MCF 10A (cell line): ENCODE measurements at regions not wholly inside any gene's neighbourhood (a gene's known extent, or its start where the extent isn't known, plus 50 kb on each side); places are given as distances from the start of the nearest gene placed in this dataset.

Experiments used
- BruUV-seq: library from RNA; stranded (reverse); fragments of 400-500 nt; replicated peaks from 2 replicates; lab custom pipeline; 2021; lab: Mats Ljungman, UMichigan
- CTCF ChIA-PET: fragments of 300-600 bp; sonication (Branson Sonifier 250); formaldehyde crosslinking; extraction: SDS; loops from one replicate; lab custom pipeline; 2021; ENCODE audit warnings: antibody characterized with exemption, inconsistent platforms; lab: Yijun Ruan, JAX
- POLR2A ChIA-PET: fragments of 300-600, 350-650 bp; sonication (Branson Sonifier 250); formaldehyde crosslinking; extraction: SDS; loops from one replicate; lab custom pipeline; 2020; ENCODE audit warnings: antibody characterized with exemption, inconsistent platforms; lab: Yijun Ruan, JAX
- DNase-seq: peaks from one replicate; pipeline ENCODE4 v3.0.0-alpha.2; 2018; ENCODE audit not compliant: unreplicated experiment
- H3K27ac Mint-ChIP-seq: one replicate; pipeline ENCODE4 v1.8.0; 2022; ENCODE audit warnings: mild to moderate bottlenecking, low read depth, mixed read lengths; ENCODE audit not compliant: unreplicated experiment
- H3K27me3 Mint-ChIP-seq: one replicate; pipeline ENCODE4 v1.8.0; 2022; ENCODE audit warnings: mixed read lengths; ENCODE audit not compliant: insufficient read depth, unreplicated experiment
- H3K36me3 Mint-ChIP-seq: one replicate; pipeline ENCODE4 v1.8.0; 2022; ENCODE audit warnings: mild to moderate bottlenecking, moderate library complexity, mixed read lengths; ENCODE audit not compliant: insufficient read depth, unreplicated experiment
- H3K4me1 Mint-ChIP-seq: one replicate; pipeline ENCODE4 v1.8.0; 2022; ENCODE audit warnings: mixed read lengths; ENCODE audit not compliant: insufficient read depth, unreplicated experiment
- H3K4me3 Mint-ChIP-seq: one replicate; pipeline ENCODE4 v1.8.0; 2022; ENCODE audit warnings: mild to moderate bottlenecking, moderate library complexity, mixed read lengths; ENCODE audit not compliant: unreplicated experiment
- H3K9me3 Mint-ChIP-seq: one replicate; pipeline ENCODE4 v1.8.0; 2022; ENCODE audit warnings: mixed read lengths; ENCODE audit not compliant: unreplicated experiment
- intact Hi-C: fragments of 100-400 bp; cut with micrococcal nuclease; formaldehyde crosslinking; loops from 2 replicates; pipeline ENCODE4 v1.14.1; 2022
- TF ChIP-seq, protein P1 (sequence below): fragments of 200-600 bp; IDR thresholded peaks from one replicate; pipeline ENCODE4 v1.8.0; 2022; ENCODE audit warnings: antibody characterized with exemption, mild to moderate bottlenecking; ENCODE audit not compliant: unreplicated experiment

GRCh38 chr14:45787167-45787566 lies 534.2 kb upstream of the MIS18BP1 start:
- H3K4me1 Mint-ChIP-seq: peaks cover 9% of the 10 kb centered on the region
- ChIA-PET POLR2A (no interaction called here), CTCF (no interaction called here)
- H3K4me3 Mint-ChIP-seq: no peak overlapping the region
- H3K27ac Mint-ChIP-seq: no peak overlapping the region
- intact Hi-C loops: no loop called here
- BruUV-seq: no TSS peak
- H3K9me3 Mint-ChIP-seq: no peaks in the 10 kb centered on the region
- TF ChIP-seq, protein P1, sequence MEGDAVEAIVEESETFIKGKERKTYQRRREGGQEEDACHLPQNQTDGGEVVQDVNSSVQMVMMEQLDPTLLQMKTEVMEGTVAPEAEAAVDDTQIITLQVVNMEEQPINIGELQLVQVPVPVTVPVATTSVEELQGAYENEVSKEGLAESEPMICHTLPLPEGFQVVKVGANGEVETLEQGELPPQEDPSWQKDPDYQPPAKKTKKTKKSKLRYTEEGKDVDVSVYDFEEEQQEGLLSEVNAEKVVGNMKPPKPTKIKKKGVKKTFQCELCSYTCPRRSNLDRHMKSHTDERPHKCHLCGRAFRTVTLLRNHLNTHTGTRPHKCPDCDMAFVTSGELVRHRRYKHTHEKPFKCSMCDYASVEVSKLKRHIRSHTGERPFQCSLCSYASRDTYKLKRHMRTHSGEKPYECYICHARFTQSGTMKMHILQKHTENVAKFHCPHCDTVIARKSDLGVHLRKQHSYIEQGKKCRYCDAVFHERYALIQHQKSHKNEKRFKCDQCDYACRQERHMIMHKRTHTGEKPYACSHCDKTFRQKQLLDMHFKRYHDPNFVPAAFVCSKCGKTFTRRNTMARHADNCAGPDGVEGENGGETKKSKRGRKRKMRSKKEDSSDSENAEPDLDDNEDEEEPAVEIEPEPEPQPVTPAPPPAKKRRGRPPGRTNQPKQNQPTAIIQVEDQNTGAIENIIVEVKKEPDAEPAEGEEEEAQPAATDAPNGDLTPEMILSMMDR: no peak
- DNase-seq: no peak
- H3K27me3 Mint-ChIP-seq: no peaks in the 10 kb centered on the region
- H3K36me3 Mint-ChIP-seq: no peaks in the 10 kb centered on the region

- BruUV-seq: no TSS peak
- Mint-ChIP-seq H3K4me3 (no peak overlapping the region), H3K9me3 (no peaks in the 10 kb centered on the region), H3K36me3 (no peaks in the 10 kb centered on the region), H3K27me3 (no peaks in the 10 kb centered on the region), H3K27ac (no peak overlapping the region), H3K4me1 (peaks cover 9% of the 10 kb centered on the region)
- intact Hi-C loops: no loop called here
- CTCF ChIA-PET: no interaction called here
- no peak for DNase-seq
- TF ChIP-seq, protein P1: no peak
- POLR2A ChIA-PET: interaction anchor here (0.8 kb wide), 1 partner anchor 47 kb away, joined by 3 read pairs; no protein-coding TSS in a partner anchor
Observed at GRCh38 chr14:45786266-45786665, 533.3 kb upstream of the MIS18BP1 start.

DNA sequence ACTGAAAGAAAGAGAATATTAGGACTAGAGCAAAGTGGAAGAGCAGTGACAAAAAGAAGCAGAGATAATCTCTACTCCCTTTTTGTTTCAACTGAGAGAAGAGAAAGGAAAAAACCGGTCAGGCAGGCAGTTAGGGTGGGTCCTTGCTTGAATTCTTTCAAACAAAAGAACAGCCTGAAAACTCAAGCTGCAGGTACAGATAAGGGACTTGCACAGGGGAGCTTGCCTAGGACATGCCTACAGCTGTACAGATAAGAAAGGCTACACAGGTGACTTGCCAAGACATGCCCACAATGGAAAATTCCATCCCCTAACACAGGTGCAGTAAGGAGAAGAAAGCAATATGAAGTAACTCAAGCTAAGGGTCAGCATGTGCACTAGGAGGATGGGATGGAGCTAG lies 532.2 kb upstream of the MIS18BP1 start:
- peak; percentile 6 for DNase-seq

GRCh38 chr14:45766247-45766646 lies 513.2 kb upstream of the MIS18BP1 start:
- CTCF ChIA-PET: interaction anchor here (0.6 kb wide), 2 partner anchors 17 to 498 kb away, joined by 3 read pairs; no protein-coding TSS in a partner anchor
- H3K4me3 Mint-ChIP-seq: no peak overlapping the region
- H3K27ac Mint-ChIP-seq: no peak overlapping the region
- H3K27me3 Mint-ChIP-seq: no peaks in the 10 kb centered on the region
- POLR2A ChIA-PET: no interaction called here
- H3K9me3 Mint-ChIP-seq: peaks cover 7% of the 10 kb centered on the region
- TF ChIP-seq, protein P1: no peak
- no TSS peak for BruUV-seq
- DNase-seq: no peak
- H3K4me1 Mint-ChIP-seq: no peaks in the 10 kb centered on the region
- intact Hi-C loops: loop anchor here (10.0 kb wide), 1 partner anchor 131 kb away; no protein-coding TSS in a partner anchor
- H3K36me3 Mint-ChIP-seq: no peaks in the 10 kb centered on the region

More for the DNA sequence above, 532.2 kb upstream of the MIS18BP1 start:
- TF ChIP-seq, protein P1: no peak
- no peak overlapping the region for H3K4me3 Mint-ChIP-seq
- intact Hi-C loops: no loop called here
- CTCF ChIA-PET: no interaction called here
- no peaks in the 10 kb centered on the region for H3K27me3 Mint-ChIP-seq
- H3K36me3 Mint-ChIP-seq: no peaks in the 10 kb centered on the region
- H3K9me3 Mint-ChIP-seq: no peaks in the 10 kb centered on the region
- POLR2A ChIA-PET: no interaction called here
- H3K27ac Mint-ChIP-seq: peak overlapping the region; percentile 83
- no TSS peak for BruUV-seq
- peaks cover 9% of the 10 kb centered on the region for H3K4me1 Mint-ChIP-seq
